ENCODE measurements at regions not wholly inside any gene's neighbourhood (a gene's known extent, or its start where the extent isn't known, plus 50 kb on each side); places are given as distances from the start of the nearest gene placed in this dataset.

DNA sequence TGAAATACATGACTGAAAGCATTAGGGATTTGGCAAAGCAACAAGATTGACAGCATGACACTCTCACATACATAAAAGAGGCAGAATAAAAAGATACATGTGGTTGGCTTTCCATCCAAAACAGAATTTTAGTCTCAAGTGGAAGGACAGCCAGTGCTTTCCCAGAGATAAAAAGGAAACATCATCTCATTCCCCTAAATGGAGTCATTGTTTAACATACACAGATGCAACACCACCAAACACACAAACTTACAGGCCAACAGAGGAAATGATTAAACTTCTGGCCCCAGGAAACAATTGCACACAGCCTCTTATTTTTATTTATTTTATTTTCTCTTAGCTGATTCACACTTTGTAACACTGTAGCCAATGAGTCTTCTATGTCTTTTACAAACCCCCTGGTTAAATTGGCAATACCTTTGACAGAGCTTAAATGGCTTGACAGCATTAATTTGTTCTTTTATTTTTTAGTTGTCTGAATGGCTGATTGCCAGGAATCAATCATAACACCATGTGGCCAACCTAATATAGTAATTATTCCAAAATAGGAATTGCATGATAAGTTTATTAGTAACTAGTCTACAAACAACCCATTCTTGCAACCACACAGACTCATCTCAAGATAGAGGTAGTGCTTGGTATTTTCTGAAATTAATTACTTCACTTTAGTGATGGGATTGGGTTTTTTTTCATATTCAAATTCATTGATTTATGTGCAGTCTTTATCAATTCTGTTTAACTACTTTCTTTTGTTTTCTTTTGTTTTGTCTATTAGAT, 190.5 kb downstream of the RND3 start:
- no peaks in the 10 kb centered on the region for H3K9me3 ChIP-seq
- no peak overlapping the region for H3K4me3 ChIP-seq
- no peaks in the 10 kb centered on the region for H3K27me3 ChIP-seq
- no peaks in the 10 kb centered on the region for H3K36me3 ChIP-seq
- FAIRE-seq (no peak), ATAC-seq (no peak), DNase-seq (no peak)
- intact Hi-C loops (cut with DNase I), result no loop called here
- TF ChIP-seq, protein P1, sequence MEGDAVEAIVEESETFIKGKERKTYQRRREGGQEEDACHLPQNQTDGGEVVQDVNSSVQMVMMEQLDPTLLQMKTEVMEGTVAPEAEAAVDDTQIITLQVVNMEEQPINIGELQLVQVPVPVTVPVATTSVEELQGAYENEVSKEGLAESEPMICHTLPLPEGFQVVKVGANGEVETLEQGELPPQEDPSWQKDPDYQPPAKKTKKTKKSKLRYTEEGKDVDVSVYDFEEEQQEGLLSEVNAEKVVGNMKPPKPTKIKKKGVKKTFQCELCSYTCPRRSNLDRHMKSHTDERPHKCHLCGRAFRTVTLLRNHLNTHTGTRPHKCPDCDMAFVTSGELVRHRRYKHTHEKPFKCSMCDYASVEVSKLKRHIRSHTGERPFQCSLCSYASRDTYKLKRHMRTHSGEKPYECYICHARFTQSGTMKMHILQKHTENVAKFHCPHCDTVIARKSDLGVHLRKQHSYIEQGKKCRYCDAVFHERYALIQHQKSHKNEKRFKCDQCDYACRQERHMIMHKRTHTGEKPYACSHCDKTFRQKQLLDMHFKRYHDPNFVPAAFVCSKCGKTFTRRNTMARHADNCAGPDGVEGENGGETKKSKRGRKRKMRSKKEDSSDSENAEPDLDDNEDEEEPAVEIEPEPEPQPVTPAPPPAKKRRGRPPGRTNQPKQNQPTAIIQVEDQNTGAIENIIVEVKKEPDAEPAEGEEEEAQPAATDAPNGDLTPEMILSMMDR (IDR thresholded peaks at IDR 0.05), result no peak
- no peak overlapping the region for H3K27ac ChIP-seq
- H3K4me1 ChIP-seq, result no peaks in the 10 kb centered on the region

DNA sequence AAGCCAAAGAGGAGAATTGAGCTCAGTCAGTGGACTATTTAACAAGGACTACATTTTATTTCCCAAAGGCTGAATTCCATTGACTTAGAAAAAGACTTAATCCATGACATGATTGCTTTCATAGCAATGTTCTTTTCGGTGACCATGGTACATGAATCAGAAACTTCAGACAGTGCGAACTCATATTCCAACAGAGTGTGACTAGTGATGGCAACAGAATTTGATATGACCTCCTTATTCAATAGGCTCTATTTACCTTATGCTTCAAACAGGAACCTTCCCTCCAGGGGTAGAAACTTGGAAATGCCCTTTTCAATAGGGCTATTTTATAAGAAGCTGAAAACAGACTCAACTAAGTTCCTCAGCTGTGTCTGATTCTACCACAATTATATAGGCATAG, 191.9 kb downstream of the RND3 start:
- H3K4me1 ChIP-seq, result no peaks in the 10 kb centered on the region
- FAIRE-seq (no peak), DNase-seq (no peak), ATAC-seq (no peak)
- WGBS, 2 donors, result 94 to 99% methylated on average over 2 of the region's 2 CpGs
- TF ChIP-seq, protein P1 (IDR thresholded peaks at IDR 0.05), result no peak
- H3K36me3 ChIP-seq, result no peaks in the 10 kb centered on the region
- intact Hi-C loops (cut with DNase I), result no loop called here
- H3K4me3 ChIP-seq, result no peak overlapping the region
- H3K27ac ChIP-seq, result no peak overlapping the region
- no peaks in the 10 kb centered on the region for H3K9me3 ChIP-seq
- H3K27me3 ChIP-seq, result no peaks in the 10 kb centered on the region

DNA sequence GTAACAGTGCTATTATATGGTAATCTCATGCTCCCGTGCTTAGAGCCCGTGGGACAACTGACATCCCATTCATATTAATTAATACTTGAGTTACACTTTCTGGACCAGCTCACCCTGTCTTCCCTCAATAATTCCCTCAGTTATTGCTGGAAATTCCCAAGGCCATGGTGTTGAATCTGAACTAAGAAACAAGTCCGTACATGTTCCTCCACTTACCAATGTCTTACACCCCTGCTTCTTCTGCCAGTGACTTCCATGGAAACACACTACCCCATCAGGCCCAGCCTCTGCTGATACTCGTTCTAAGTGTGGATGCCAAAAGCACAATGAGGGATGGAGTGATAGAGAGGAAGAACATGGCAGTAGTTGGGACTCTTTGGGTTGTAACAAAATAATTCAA, 193.7 kb downstream of the RND3 start:
- Histone ChIP-seq H3K27me3 (no peaks in the 10 kb centered on the region), H3K9me3 (no peaks in the 10 kb centered on the region), H3K27ac (no peak overlapping the region), H3K4me1 (no peaks in the 10 kb centered on the region), H3K4me3 (no peak overlapping the region), H3K36me3 (no peaks in the 10 kb centered on the region)
- FAIRE-seq (no peak), DNase-seq (no peak), ATAC-seq (no peak)
- TF ChIP-seq, protein P1 (IDR thresholded peaks at IDR 0.05), result no peak
- intact Hi-C loops (cut with DNase I), result no loop called here
- WGBS, 2 donors, result 70 to 72% methylated on average over 4 of the region's 4 CpGs

DNA sequence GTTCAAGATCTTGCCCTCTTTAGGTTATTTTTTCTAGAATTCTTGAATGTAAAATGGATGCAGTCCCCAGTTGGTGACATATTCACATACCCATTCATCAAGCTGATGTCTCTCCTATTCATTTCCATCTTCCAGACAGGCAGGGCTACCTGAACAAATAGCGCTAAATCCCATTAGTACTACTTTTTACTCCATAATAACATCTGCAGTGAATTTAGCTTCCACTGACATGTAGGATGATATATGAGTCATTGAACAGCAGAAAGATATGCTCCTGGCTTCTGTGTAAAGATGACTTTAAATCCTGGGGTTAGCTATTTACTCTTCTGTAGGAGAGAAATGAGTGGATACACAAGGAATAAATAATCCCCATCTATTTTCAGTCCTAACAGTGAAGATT, 194.7 kb downstream of the RND3 start:
- H3K27ac ChIP-seq, result no peak overlapping the region
- 88 to 89% methylated on average over 1 of the region's 1 CpG for WGBS, 2 donors
- FAIRE-seq (no peak), DNase-seq (no peak), ATAC-seq (no peak)
- H3K36me3 ChIP-seq, result no peaks in the 10 kb centered on the region
- H3K4me3 ChIP-seq, result no peak overlapping the region
- no peaks in the 10 kb centered on the region for H3K27me3 ChIP-seq
- intact Hi-C loops (cut with DNase I), result no loop called here
- H3K9me3 ChIP-seq, result no peaks in the 10 kb centered on the region
- no peaks in the 10 kb centered on the region for H3K4me1 ChIP-seq
- TF ChIP-seq, protein P1 (IDR thresholded peaks at IDR 0.05), result no peak

DNA sequence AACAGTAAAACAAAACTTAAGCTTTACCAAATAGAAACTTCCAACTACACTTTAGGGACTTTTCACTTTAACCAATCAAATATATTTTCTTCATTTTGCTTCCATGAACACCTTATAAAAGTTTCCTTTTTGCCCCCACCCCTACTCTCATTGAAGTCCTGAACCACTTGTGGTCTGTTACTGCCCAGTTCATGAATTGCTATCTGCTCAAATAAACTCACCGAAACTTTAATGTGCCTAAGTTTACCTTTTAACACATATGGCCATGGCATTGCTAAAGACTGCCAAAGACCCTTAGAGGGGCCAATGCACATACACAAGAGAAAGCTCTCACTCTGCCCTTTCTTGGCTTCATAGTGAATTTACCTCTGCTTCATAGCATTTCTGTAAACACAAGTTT, 195.3 kb downstream of the RND3 start:
- Histone ChIP-seq H3K4me3 (no peak overlapping the region), H3K27me3 (no peaks in the 10 kb centered on the region), H3K36me3 (no peaks in the 10 kb centered on the region), H3K9me3 (no peaks in the 10 kb centered on the region), H3K27ac (no peak overlapping the region), H3K4me1 (no peaks in the 10 kb centered on the region)
- FAIRE-seq, result no peak
- ATAC-seq, result no peak
- 38 to 93% methylated on average over 1 of the region's 1 CpG for WGBS, 2 donors
- DNase-seq, result no peak
- TF ChIP-seq, protein P1 (IDR thresholded peaks at IDR 0.05), result no peak
- intact Hi-C loops (cut with DNase I), result no loop called here
